ENCODE measurements at regions not wholly inside any gene's neighbourhood (a gene's known extent, or its start where the extent isn't known, plus 50 kb on each side); places are given as distances from the start of the nearest gene placed in this dataset.

GRCh38 chr4:101727238-101727637 lies 63.3 kb upstream of the BANK1 start:
- TF ChIP-seq CTCF (IDR thresholded peaks at IDR 0.05; ENCODE audit: borderline replicate concordance, extremely low read depth, low read length, poor library complexity, severe bottlenecking) (no peak), EZH2 (IDR thresholded peaks at IDR 0.05; ENCODE audit: borderline replicate concordance, low read depth, low read length, severe bottlenecking) (no peak)
